GM06990 (cell line): ENCODE measurements at regions not wholly inside any gene's neighbourhood (a gene's known extent, or its start where the extent isn't known, plus 50 kb on each side); places are given as distances from the start of the nearest gene placed in this dataset.

Source experiments
- DNase-seq: peaks from one replicate; pipeline ENCODE4 v3.0.0-alpha.2; 2011; ENCODE audit not compliant: insufficient read length; ENCODE audit errors: extremely low read depth
- H3K27me3 ChIP-seq: replicated peaks from 2 replicates; pipeline ENCODE4 v1.6.0; 2011; ENCODE audit warnings: low read length; ENCODE audit not compliant: control insufficient read depth, insufficient read depth
- H3K36me3 ChIP-seq: 2 replicates; pipeline ENCODE4 v1.5.1; 2011; ENCODE audit warnings: low read length; ENCODE audit not compliant: control insufficient read depth, insufficient read depth
- H3K4me3 ChIP-seq: replicated peaks from 2 replicates; pipeline ENCODE4 v1.5.1; 2011; ENCODE audit warnings: low read depth, mild to moderate bottlenecking, control low read depth, low read length
- CTCF ChIP-seq: IDR thresholded peaks from 2 replicates; pipeline ENCODE4 v1.5.1; 2011; ENCODE audit warnings: low read length, control low read depth, mild to moderate bottlenecking, inconsistent platforms; ENCODE audit not compliant: insufficient read depth, poor library complexity, severe bottlenecking

GRCh38 chrX:148185631-148186030, 204.5 kb downstream of the FMR1NB start:
- no peaks in the 10 kb centered on the region for H3K36me3 ChIP-seq
- no peak overlapping the region for H3K4me3 ChIP-seq
- no peak for TF ChIP-seq CTCF
- H3K27me3 ChIP-seq = no peaks in the 10 kb centered on the region
- no peak for DNase-seq

GRCh38 chrX:148192547-148192946, 211.4 kb downstream of the FMR1NB start:
- TF ChIP-seq CTCF = no peak
- Histone ChIP-seq H3K4me3 (no peak overlapping the region), H3K27me3 (no peaks in the 10 kb centered on the region), H3K36me3 (no peaks in the 10 kb centered on the region)
- no peak for DNase-seq

GRCh38 chrX:148193759-148194158, 212.6 kb downstream of the FMR1NB start:
- no peak for DNase-seq
- Histone ChIP-seq H3K4me3 (no peak overlapping the region), H3K27me3 (no peaks in the 10 kb centered on the region), H3K36me3 (no peaks in the 10 kb centered on the region)
- TF ChIP-seq CTCF = no peak

GRCh38 chrX:148203531-148203930, 222.4 kb downstream of the FMR1NB start:
- DNase-seq = no peak
- Histone ChIP-seq H3K36me3 (no peaks in the 10 kb centered on the region), H3K27me3 (no peaks in the 10 kb centered on the region), H3K4me3 (no peak overlapping the region)
- no peak for TF ChIP-seq CTCF

- no peak for TF ChIP-seq CTCF
- Histone ChIP-seq H3K4me3 (no peak overlapping the region), H3K36me3 (no peaks in the 10 kb centered on the region), H3K27me3 (no peaks in the 10 kb centered on the region)
- DNase-seq = no peak
Observed at GRCh38 chrX:148204195-148204594, 223.1 kb downstream of the FMR1NB start.

GRCh38 chrX:148214786-148215185, 233.6 kb downstream of the FMR1NB start:
- H3K27me3 ChIP-seq = no peaks in the 10 kb centered on the region
- H3K36me3 ChIP-seq = no peaks in the 10 kb centered on the region
- DNase-seq = no peak
- TF ChIP-seq CTCF = no peak
- no peak overlapping the region for H3K4me3 ChIP-seq
